Muscle layer of duodenum (tissue), 2 donors: ENCODE measurements at regions not wholly inside any gene's neighbourhood (a gene's known extent, or its start where the extent isn't known, plus 50 kb on each side); places are given as distances from the start of the nearest gene placed in this dataset.

Experiments used
- H3K27ac ChIP-seq: one replicate; pipeline ENCODE4 v1.7.0; 2013; ENCODE audit warnings: mild to moderate bottlenecking, low read length
- H3K27me3 ChIP-seq: one replicate; pipeline ENCODE4 v1.7.0; 2013; ENCODE audit warnings: low read depth, mild to moderate bottlenecking, control low read depth, low read length
- H3K36me3 ChIP-seq, 2 donors: one replicate each; pipeline ENCODE4 v1.7.0; 2013; ENCODE audit warnings: low read length in 2 of 2, control low read depth in 1 of 2, mild to moderate bottlenecking in 1 of 2; ENCODE audit not compliant: insufficient read depth in 2 of 2, control insufficient read depth in 1 of 2
- H3K4me1 ChIP-seq, 2 donors: one replicate each; pipeline ENCODE4 v1.7.0; 2013; ENCODE audit warnings: low read length in 2 of 2, mild to moderate bottlenecking in 2 of 2, control low read depth in 1 of 2, moderate library complexity in 1 of 2; ENCODE audit not compliant: insufficient read depth in 2 of 2, control insufficient read depth in 1 of 2
- H3K4me3 ChIP-seq, 2 donors: one replicate each; pipeline ENCODE4 v1.7.0; 2013; ENCODE audit warnings: low read length in 2 of 2, low read depth in 1 of 2, mild to moderate bottlenecking in 1 of 2
- H3K9me3 ChIP-seq, 2 donors: one replicate each; pipeline ENCODE4 v1.7.0; 2013; ENCODE audit warnings: low read length in 2 of 2, control low read depth in 1 of 2, mild to moderate bottlenecking in 1 of 2; ENCODE audit not compliant: control insufficient read depth in 1 of 2
- donor health status: healthy.

GRCh38 chr14:101404426-101405170 lies 156.7 kb upstream of the DIO3 start:
- Histone ChIP-seq H3K27me3 (no peaks in the 10 kb centered on the region), H3K9me3 (no peaks in the 10 kb centered on the region), H3K4me3 (no peak overlapping the region), H3K36me3 (no peaks in the 10 kb centered on the region), H3K27ac (no peak overlapping the region), H3K4me1 (peaks cover 0 to 5% of the 10 kb centered on the region in 2 donors)

GRCh38 chr14:101405171-101405883 lies 156.0 kb upstream of the DIO3 start:
- Histone ChIP-seq H3K4me1 (peaks cover 0 to 5% of the 10 kb centered on the region in 2 donors), H3K9me3 (no peaks in the 10 kb centered on the region), H3K27ac (no peak overlapping the region), H3K36me3 (no peaks in the 10 kb centered on the region), H3K4me3 (no peak overlapping the region), H3K27me3 (no peaks in the 10 kb centered on the region)

- Histone ChIP-seq H3K27ac (no peak overlapping the region), H3K4me1 (no peaks in the 10 kb centered on the region), H3K4me3 (no peak overlapping the region), H3K36me3 (no peaks in the 10 kb centered on the region), H3K9me3 (no peaks in the 10 kb centered on the region), H3K27me3 (no peaks in the 10 kb centered on the region)
Observed at GRCh38 chr14:101406921-101407320, 154.4 kb upstream of the DIO3 start.

GRCh38 chr14:101407328-101407727 lies 154.0 kb upstream of the DIO3 start:
- H3K9me3 ChIP-seq: no peaks in the 10 kb centered on the region
- H3K36me3 ChIP-seq: no peaks in the 10 kb centered on the region
- no peak overlapping the region for H3K27ac ChIP-seq
- no peak overlapping the region for H3K4me3 ChIP-seq
- no peaks in the 10 kb centered on the region for H3K4me1 ChIP-seq
- no peaks in the 10 kb centered on the region for H3K27me3 ChIP-seq

DNA sequence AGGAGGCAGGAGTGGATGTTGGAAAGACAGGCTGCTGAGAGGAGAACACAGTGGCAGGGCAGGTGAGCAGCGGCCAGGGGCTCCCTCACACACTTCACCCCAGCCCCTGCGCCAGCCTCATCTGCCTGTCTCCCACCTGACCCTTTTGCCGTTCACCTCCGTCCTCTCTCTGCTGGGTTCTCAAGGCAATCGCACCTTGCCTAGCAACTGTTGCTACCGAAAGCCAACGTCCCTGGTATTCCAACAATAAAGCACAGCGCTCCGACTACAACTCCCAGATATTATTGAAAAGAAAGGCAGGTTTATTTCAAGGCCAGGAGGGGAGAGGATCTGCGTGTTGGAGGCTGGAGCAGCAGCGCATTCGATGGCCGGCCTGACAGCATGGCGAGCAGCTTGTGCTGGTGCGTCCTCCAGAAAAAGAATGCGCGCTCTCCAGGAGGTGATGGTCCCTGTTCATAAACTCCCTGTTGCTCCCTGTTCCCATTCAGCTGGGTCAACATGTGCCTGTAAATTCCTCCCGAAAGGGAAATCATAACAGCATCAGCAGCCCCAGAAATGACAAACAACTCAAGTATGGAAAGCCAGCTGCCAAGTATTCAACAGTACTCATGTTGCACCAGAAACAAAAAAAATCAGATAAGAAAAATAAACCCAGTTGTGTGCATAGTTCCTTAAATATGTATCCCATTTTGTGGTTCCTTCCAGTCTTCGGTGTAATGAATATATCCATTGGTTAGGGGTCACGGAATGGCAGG lies 153.0 kb upstream of the DIO3 start:
- no peak overlapping the region for H3K27ac ChIP-seq
- H3K9me3 ChIP-seq: no peaks in the 10 kb centered on the region
- H3K27me3 ChIP-seq: no peaks in the 10 kb centered on the region
- no peaks in the 10 kb centered on the region for H3K36me3 ChIP-seq
- H3K4me1 ChIP-seq: no peaks in the 10 kb centered on the region
- H3K4me3 ChIP-seq: no peak overlapping the region

GRCh38 chr14:101409006-101409543 lies 152.2 kb upstream of the DIO3 start:
- H3K27ac ChIP-seq: no peak overlapping the region
- no peaks in the 10 kb centered on the region for H3K4me1 ChIP-seq
- no peak overlapping the region for H3K4me3 ChIP-seq
- H3K27me3 ChIP-seq: no peaks in the 10 kb centered on the region
- H3K36me3 ChIP-seq: no peaks in the 10 kb centered on the region
- H3K9me3 ChIP-seq: no peaks in the 10 kb centered on the region

DNA sequence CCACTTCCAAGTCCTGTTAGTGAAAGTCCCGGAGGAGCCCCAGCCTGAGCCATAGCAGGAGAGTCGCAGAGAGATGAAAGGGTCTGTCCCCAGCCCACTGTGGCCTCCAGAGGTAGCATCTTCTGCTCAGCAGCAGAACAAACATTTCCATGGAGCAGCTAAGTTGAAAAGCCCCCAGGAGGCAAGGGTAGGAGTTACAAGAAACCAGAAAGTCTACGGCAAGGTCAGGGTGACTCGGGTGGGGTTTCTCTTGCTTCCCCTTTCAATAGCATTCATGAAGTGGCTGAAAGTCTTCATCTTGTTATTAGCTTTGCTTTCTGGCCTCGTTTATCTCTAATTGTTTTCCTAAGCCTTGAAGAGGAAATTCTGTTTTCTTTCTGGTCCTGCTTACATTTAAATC lies 151.2 kb upstream of the DIO3 start:
- H3K36me3 ChIP-seq: no peaks in the 10 kb centered on the region
- no peaks in the 10 kb centered on the region for H3K27me3 ChIP-seq
- H3K27ac ChIP-seq: no peak overlapping the region
- no peak overlapping the region for H3K4me3 ChIP-seq
- H3K4me1 ChIP-seq: no peaks in the 10 kb centered on the region
- H3K9me3 ChIP-seq: no peaks in the 10 kb centered on the region

DNA sequence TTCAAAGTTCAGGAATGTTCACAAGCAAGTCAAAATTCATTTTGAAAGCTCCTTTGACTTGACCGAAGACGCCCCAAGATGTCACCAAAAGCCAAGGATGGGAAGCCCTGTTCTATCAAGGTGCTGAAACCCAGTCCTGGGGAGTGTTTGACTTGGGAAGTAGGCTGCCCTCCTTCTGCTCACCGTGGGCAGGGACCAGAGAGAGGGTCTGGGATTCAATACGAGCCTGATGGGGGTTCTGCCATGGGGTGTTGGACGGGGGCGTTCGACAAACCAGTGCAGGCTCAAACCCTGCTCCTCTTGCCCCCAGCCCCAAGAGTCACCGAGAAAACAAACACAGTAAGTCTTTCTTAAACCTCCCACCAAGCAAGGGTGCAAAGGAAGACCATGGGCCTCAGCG lies 150.1 kb upstream of the DIO3 start:
- H3K4me3 ChIP-seq: no peak overlapping the region

DNA sequence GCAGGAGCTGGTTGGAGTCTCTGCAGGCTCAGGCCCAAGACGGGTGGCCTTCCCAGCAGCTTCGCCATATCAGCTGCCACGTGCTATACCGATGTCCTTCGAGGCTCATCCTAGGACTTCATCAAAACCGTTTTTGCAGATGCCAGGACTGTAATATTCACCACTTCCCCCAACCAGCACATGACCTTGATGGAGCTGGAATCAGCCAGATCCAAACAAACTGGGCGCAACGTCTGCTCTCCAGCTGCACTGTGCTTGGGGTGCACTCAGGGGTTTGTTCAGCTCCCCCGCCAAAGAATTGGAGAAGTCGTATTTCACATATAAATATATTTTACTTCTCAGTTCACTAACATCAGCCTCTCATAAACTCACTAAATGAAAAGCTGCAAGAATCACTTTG lies 149.5 kb upstream of the DIO3 start:
- Histone ChIP-seq H3K4me1 (no peaks in the 10 kb centered on the region), H3K4me3 (no peak overlapping the region), H3K36me3 (no peaks in the 10 kb centered on the region), H3K27me3 (no peaks in the 10 kb centered on the region), H3K9me3 (no peaks in the 10 kb centered on the region), H3K27ac (no peak overlapping the region)

More for the DNA sequence above, 150.1 kb upstream of the DIO3 start:
- no peaks in the 10 kb centered on the region for H3K4me1 ChIP-seq
- H3K27ac ChIP-seq: no peak overlapping the region
- H3K9me3 ChIP-seq: no peaks in the 10 kb centered on the region
- no peaks in the 10 kb centered on the region for H3K36me3 ChIP-seq
- no peaks in the 10 kb centered on the region for H3K27me3 ChIP-seq

DNA sequence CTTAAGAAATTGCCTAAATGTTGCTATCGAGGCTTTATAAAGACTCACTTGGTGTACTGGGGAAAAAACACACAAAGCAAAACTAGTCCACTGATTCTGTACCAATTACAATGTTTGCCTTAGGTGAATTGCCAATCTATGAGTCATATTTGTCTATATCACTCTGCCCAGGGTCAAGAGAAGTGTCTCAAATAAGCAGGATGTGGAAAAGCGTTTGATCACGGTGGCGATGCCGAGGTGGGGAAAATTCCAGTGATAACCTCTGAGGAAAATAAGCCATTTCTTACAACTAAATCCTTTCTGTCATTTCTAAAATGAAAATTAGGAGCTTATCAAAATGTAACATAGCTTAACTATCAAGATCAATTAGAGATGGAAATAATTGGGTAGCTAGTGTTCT lies 148.6 kb upstream of the DIO3 start:
- H3K27ac ChIP-seq: no peak overlapping the region
- no peaks in the 10 kb centered on the region for H3K27me3 ChIP-seq
- H3K4me3 ChIP-seq: no peak overlapping the region
- no peaks in the 10 kb centered on the region for H3K4me1 ChIP-seq
- no peaks in the 10 kb centered on the region for H3K36me3 ChIP-seq
- no peaks in the 10 kb centered on the region for H3K9me3 ChIP-seq

- H3K27ac ChIP-seq: no peak overlapping the region
- no peaks in the 10 kb centered on the region for H3K4me1 ChIP-seq
- no peak overlapping the region for H3K4me3 ChIP-seq
- H3K9me3 ChIP-seq: no peaks in the 10 kb centered on the region
- H3K27me3 ChIP-seq: no peaks in the 10 kb centered on the region
- no peaks in the 10 kb centered on the region for H3K36me3 ChIP-seq
Observed at GRCh38 chr14:101417434-101417833, 143.9 kb upstream of the DIO3 start.
